ENCODE measurements at regions not wholly inside any gene's neighbourhood (a gene's known extent, or its start where the extent isn't known, plus 50 kb on each side); places are given as distances from the start of the nearest gene placed in this dataset.
"Not testable (repeated sequence)": the region's sequence is repeated elsewhere in the genome, so short reads cannot be mapped to it uniquely, and the experiment has no call there.

- no peak overlapping the region for H3K4me3 Mint-ChIP-seq
- no peaks in the 10 kb centered on the region for H3K27me3 Mint-ChIP-seq
- H3K27ac Mint-ChIP-seq: no peak overlapping the region
- no peaks in the 10 kb centered on the region for H3K36me3 Mint-ChIP-seq
- no peaks in the 10 kb centered on the region for H3K9me3 Mint-ChIP-seq (ENCODE audit: low read depth)
- no peaks in the 10 kb centered on the region for H3K4me1 Mint-ChIP-seq (ENCODE audit: low read depth)
Observed at GRCh38 chr5:130529511-130530485, 625.5 kb downstream of the CHSY3 start.

GRCh38 chr5:130529111-130529510 lies 624.8 kb downstream of the CHSY3 start:
- Mint-ChIP-seq H3K9me3 (ENCODE audit: low read depth) (no peaks in the 10 kb centered on the region), H3K36me3 (no peaks in the 10 kb centered on the region), H3K27me3 (no peaks in the 10 kb centered on the region), H3K27ac (no peak overlapping the region), H3K4me1 (ENCODE audit: low read depth) (no peaks in the 10 kb centered on the region), H3K4me3 (no peak overlapping the region)

- no peak overlapping the region for H3K27ac Mint-ChIP-seq
- no peaks in the 10 kb centered on the region for H3K27me3 Mint-ChIP-seq
- no peaks in the 10 kb centered on the region for H3K4me1 Mint-ChIP-seq (ENCODE audit: low read depth)
- no peaks in the 10 kb centered on the region for H3K9me3 Mint-ChIP-seq (ENCODE audit: low read depth)
- no peaks in the 10 kb centered on the region for H3K36me3 Mint-ChIP-seq
- H3K4me3 Mint-ChIP-seq: no peak overlapping the region
Observed at GRCh38 chr5:130528474-130528873, 624.2 kb downstream of the CHSY3 start.

GRCh38 chr5:130526708-130527107 lies 622.4 kb downstream of the CHSY3 start:
- H3K4me1 Mint-ChIP-seq (ENCODE audit: low read depth): no peaks in the 10 kb centered on the region
- no peak overlapping the region for H3K4me3 Mint-ChIP-seq
- H3K9me3 Mint-ChIP-seq (ENCODE audit: low read depth): no peaks in the 10 kb centered on the region
- no peak overlapping the region for H3K27ac Mint-ChIP-seq
- H3K27me3 Mint-ChIP-seq: peaks cover under 1% of the 10 kb centered on the region
- no peaks in the 10 kb centered on the region for H3K36me3 Mint-ChIP-seq

GRCh38 chr5:130520211-130520610 lies 615.9 kb downstream of the CHSY3 start:
- H3K27ac Mint-ChIP-seq: no peak overlapping the region
- no peaks in the 10 kb centered on the region for H3K4me1 Mint-ChIP-seq (ENCODE audit: low read depth)
- no peaks in the 10 kb centered on the region for H3K36me3 Mint-ChIP-seq
- no peak overlapping the region for H3K4me3 Mint-ChIP-seq
- peaks cover 3% of the 10 kb centered on the region for H3K27me3 Mint-ChIP-seq
- peaks cover 22% of the 10 kb centered on the region for H3K9me3 Mint-ChIP-seq (ENCODE audit: low read depth)

GRCh38 chr5:130514984-130515690 lies 610.9 kb downstream of the CHSY3 start:
- H3K36me3 Mint-ChIP-seq: no peaks in the 10 kb centered on the region
- H3K4me3 Mint-ChIP-seq: no peak overlapping the region
- H3K4me1 Mint-ChIP-seq (ENCODE audit: low read depth): no peaks in the 10 kb centered on the region
- H3K9me3 Mint-ChIP-seq (ENCODE audit: low read depth): peaks cover 22% of the 10 kb centered on the region
- no peak overlapping the region for H3K27ac Mint-ChIP-seq
- peaks cover 1% of the 10 kb centered on the region for H3K27me3 Mint-ChIP-seq

GRCh38 chr5:130502702-130503101 lies 598.4 kb downstream of the CHSY3 start:
- H3K4me1 Mint-ChIP-seq (ENCODE audit: low read depth): no peaks in the 10 kb centered on the region
- no peak overlapping the region for H3K27ac Mint-ChIP-seq
- no peak overlapping the region for H3K4me3 Mint-ChIP-seq
- no peaks in the 10 kb centered on the region for H3K27me3 Mint-ChIP-seq
- no peaks in the 10 kb centered on the region for H3K36me3 Mint-ChIP-seq
- peaks cover 7% of the 10 kb centered on the region for H3K9me3 Mint-ChIP-seq (ENCODE audit: low read depth)

- Mint-ChIP-seq H3K36me3 (no peaks in the 10 kb centered on the region), H3K9me3 (ENCODE audit: low read depth) (peaks cover 7% of the 10 kb centered on the region), H3K27ac (no peak overlapping the region), H3K4me3 (no peak overlapping the region), H3K4me1 (ENCODE audit: low read depth) (no peaks in the 10 kb centered on the region), H3K27me3 (no peaks in the 10 kb centered on the region)
Observed at GRCh38 chr5:130501151-130501865, 597.0 kb downstream of the CHSY3 start.

GRCh38 chr5:130500495-130500894 lies 596.2 kb downstream of the CHSY3 start:
- H3K9me3 Mint-ChIP-seq (ENCODE audit: low read depth); H3K27me3 Mint-ChIP-seq; H3K4me1 Mint-ChIP-seq (ENCODE audit: low read depth); H3K4me3 Mint-ChIP-seq; H3K27ac Mint-ChIP-seq; H3K36me3 Mint-ChIP-seq: not testable (repeated sequence)

GRCh38 chr5:130496215-130496614 lies 592.0 kb downstream of the CHSY3 start:
- H3K4me1 Mint-ChIP-seq (ENCODE audit: low read depth): no peaks in the 10 kb centered on the region
- H3K4me3 Mint-ChIP-seq: no peak overlapping the region
- no peaks in the 10 kb centered on the region for H3K36me3 Mint-ChIP-seq
- no peak overlapping the region for H3K27ac Mint-ChIP-seq
- H3K27me3 Mint-ChIP-seq: no peaks in the 10 kb centered on the region
- peaks cover 14% of the 10 kb centered on the region for H3K9me3 Mint-ChIP-seq (ENCODE audit: low read depth)

- peaks cover 6% of the 10 kb centered on the region for H3K27me3 Mint-ChIP-seq
- H3K27ac Mint-ChIP-seq: no peak overlapping the region
- no peak overlapping the region for H3K4me3 Mint-ChIP-seq
- no peaks in the 10 kb centered on the region for H3K4me1 Mint-ChIP-seq (ENCODE audit: low read depth)
- no peaks in the 10 kb centered on the region for H3K9me3 Mint-ChIP-seq (ENCODE audit: low read depth)
- H3K36me3 Mint-ChIP-seq: no peaks in the 10 kb centered on the region
Observed at GRCh38 chr5:130488252-130488651, 584.0 kb downstream of the CHSY3 start.

- peaks cover 17% of the 10 kb centered on the region for H3K9me3 Mint-ChIP-seq (ENCODE audit: low read depth)
- peaks cover 5% of the 10 kb centered on the region for H3K27me3 Mint-ChIP-seq
- peaks cover 3% of the 10 kb centered on the region for H3K36me3 Mint-ChIP-seq
- no peak overlapping the region for H3K27ac Mint-ChIP-seq
- no peaks in the 10 kb centered on the region for H3K4me1 Mint-ChIP-seq (ENCODE audit: low read depth)
- H3K4me3 Mint-ChIP-seq: no peak overlapping the region
Observed at GRCh38 chr5:130479045-130479804, 575.0 kb downstream of the CHSY3 start.

GRCh38 chr5:130476325-130476724 lies 572.1 kb downstream of the CHSY3 start:
- Mint-ChIP-seq H3K36me3 (peaks cover 3% of the 10 kb centered on the region), H3K9me3 (ENCODE audit: low read depth) (peaks cover 21% of the 10 kb centered on the region), H3K4me3 (no peak overlapping the region), H3K27ac (no peak overlapping the region), H3K27me3 (peaks cover 2% of the 10 kb centered on the region), H3K4me1 (ENCODE audit: low read depth) (no peaks in the 10 kb centered on the region)

- Mint-ChIP-seq H3K4me3 (no peak overlapping the region), H3K27ac (no peak overlapping the region), H3K4me1 (ENCODE audit: low read depth) (no peaks in the 10 kb centered on the region), H3K36me3 (no peaks in the 10 kb centered on the region), H3K27me3 (peaks cover 10% of the 10 kb centered on the region), H3K9me3 (ENCODE audit: low read depth) (peaks cover 7% of the 10 kb centered on the region)
Observed at GRCh38 chr5:130462516-130462915, 558.3 kb downstream of the CHSY3 start.
